SHP77 treated with DMSO at 0.1 percent for 48 hours (cell line): ENCODE measurements at regions not wholly inside any gene's neighbourhood (a gene's known extent, or its start where the extent isn't known, plus 50 kb on each side); places are given as distances from the start of the nearest gene placed in this dataset.

Experiments
- DNase-seq: peaks from one replicate; lab custom pipeline; 2025; lab: John Stamatoyannopoulos, UW

- DNase-seq: no peak
Measured at GRCh38 chrX:99717716-99718115, 692.4 kb downstream of the PCDH19 start.

GRCh38 chrX:99705701-99706100, 704.4 kb downstream of the PCDH19 start:
- no peak for DNase-seq

GRCh38 chrX:99703473-99703872, 706.6 kb downstream of the PCDH19 start:
- no peak for DNase-seq

- no peak for DNase-seq
Measured at GRCh38 chrX:99698451-99698850, 711.6 kb downstream of the PCDH19 start.

GRCh38 chrX:99663136-99663535, 746.9 kb downstream of the PCDH19 start:
- no peak for DNase-seq

GRCh38 chrX:99654188-99654587, 755.9 kb downstream of the PCDH19 start:
- no peak for DNase-seq

GRCh38 chrX:99653352-99653751, 756.7 kb downstream of the PCDH19 start:
- no peak for DNase-seq

- DNase-seq: no peak
Measured at GRCh38 chrX:99613041-99613440, 797.0 kb downstream of the PCDH19 start.

GRCh38 chrX:99603091-99603814, 806.8 kb downstream of the PCDH19 start:
- no peak for DNase-seq

- no peak for DNase-seq
Measured at GRCh38 chrX:99602107-99602506, 808.0 kb downstream of the PCDH19 start.

GRCh38 chrX:99588936-99589335, 821.1 kb downstream of the PCDH19 start:
- no peak for DNase-seq

- no peak for DNase-seq
Measured at GRCh38 chrX:99572711-99573110, 837.4 kb downstream of the PCDH19 start.

- no peak for DNase-seq
Measured at GRCh38 chrX:99549381-99549780, 860.7 kb downstream of the PCDH19 start.

GRCh38 chrX:99522450-99522849, 887.6 kb downstream of the PCDH19 start:
- no peak for DNase-seq

- DNase-seq: no peak
Measured at GRCh38 chrX:99507768-99508167, 902.3 kb downstream of the PCDH19 start.

- DNase-seq: no peak
Measured at GRCh38 chrX:99495453-99495852, 914.6 kb downstream of the PCDH19 start.

- no peak for DNase-seq
Measured at GRCh38 chrX:99494668-99495067, 915.4 kb downstream of the PCDH19 start.

- DNase-seq: no peak
Measured at GRCh38 chrX:99480728-99481127, 929.3 kb downstream of the PCDH19 start.

- DNase-seq: no peak
Measured at GRCh38 chrX:99469439-99469838, 940.6 kb downstream of the PCDH19 start.

- no peak for DNase-seq
Measured at GRCh38 chrX:99468993-99469392, 941.1 kb downstream of the PCDH19 start.

GRCh38 chrX:99461223-99461622, 948.9 kb downstream of the PCDH19 start:
- no peak for DNase-seq

- DNase-seq: no peak
Measured at GRCh38 chrX:99445336-99445735, 964.7 kb downstream of the PCDH19 start.

GRCh38 chrX:99421796-99422195, 988.3 kb downstream of the PCDH19 start:
- no peak for DNase-seq

GRCh38 chrX:99415470-99415869, 994.6 kb downstream of the PCDH19 start:
- no peak for DNase-seq
